GM21737 (cell line): ENCODE measurements at regions not wholly inside any gene's neighbourhood (a gene's known extent, or its start where the extent isn't known, plus 50 kb on each side); places are given as distances from the start of the nearest gene placed in this dataset.
"Not testable (repeated sequence)": the region's sequence is repeated elsewhere in the genome, so short reads cannot be mapped to it uniquely, and the experiment has no call there.

Experiments
- ATAC-seq: cut with Tn5 transposase; IDR thresholded peaks from one replicate; pipeline ENCODE4 v1.9.1; 2021; ENCODE audit warnings: mild to moderate bottlenecking, moderate library complexity; ENCODE audit not compliant: unreplicated experiment

DNA sequence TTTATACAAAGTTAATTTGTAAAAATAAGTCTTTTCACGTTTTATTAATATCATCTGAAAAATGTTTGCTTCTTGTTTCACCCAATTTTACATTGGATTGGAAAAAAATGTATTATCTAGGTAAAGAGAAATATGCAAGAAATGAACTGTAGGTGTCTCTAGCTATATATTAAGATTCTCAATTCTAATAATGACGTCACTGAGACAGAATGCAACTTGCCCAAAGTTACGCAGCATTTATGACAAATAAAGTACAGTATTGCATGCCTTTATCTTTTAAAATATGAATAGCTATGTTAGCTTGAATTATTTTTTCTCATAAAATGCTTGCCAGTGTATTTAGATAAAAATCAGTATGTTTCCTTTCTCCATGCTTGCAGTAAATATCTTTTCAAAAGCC is 728.8 kb downstream of the RERGL start:
- ATAC-seq: no peak

DNA sequence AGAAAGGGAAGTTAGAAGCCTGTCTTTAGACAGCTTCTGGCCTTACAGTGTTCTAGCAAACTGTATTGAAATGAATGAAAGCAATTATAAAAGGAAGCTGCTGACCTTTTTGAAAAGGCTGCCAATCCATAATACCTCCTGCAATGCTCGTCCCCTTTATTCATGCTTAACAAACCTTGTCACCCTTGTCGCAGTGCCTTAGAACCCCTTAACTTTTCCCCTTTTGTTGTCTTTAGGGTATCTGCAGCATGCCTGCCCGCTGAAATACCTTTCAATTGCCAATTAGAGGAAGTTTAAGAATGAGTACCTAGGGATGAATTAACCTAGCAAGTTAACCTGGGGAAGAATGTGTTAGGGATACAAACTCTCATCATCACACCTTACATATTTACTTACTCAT is 731.2 kb downstream of the RERGL start:
- no peak for ATAC-seq

DNA sequence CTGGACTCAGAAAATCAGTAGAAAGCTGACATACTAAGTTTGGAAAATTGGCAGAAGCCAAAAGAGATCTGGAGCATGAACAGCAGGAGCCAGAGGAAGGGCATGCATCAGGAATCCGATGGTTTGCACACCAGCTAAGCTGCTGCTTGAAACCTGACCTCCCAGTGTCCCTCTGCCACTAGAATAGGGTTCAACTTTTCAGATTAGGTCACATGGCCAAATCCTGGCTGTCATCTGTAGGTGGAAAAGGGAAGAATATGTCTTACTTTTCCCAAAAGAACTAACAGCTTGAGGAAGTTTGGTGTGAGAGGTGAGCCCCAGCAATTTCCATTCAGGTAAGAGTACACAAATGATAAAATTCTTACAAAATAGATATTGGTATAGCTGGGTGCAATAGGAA is 732.6 kb downstream of the RERGL start:
- ATAC-seq: no peak

DNA sequence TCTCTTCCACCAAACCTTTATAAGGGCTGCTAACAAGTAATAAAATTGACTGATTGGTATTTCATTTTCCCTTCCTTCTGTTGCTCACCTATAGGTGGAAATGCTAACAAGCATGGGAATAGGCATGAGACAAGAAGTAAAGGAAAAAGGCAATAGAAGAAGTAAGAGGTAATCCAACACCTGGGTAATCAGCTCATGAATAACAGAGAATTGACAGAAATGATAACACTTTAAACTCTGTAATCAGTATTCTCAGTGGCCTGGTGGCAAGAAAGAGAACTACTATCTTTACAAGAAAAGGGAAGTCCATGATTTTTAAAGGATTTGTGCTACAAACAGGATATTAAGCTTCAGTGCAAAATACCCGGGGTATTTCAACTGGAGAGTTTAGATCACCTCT is 737.8 kb downstream of the RERGL start:
- ATAC-seq: no peak

DNA sequence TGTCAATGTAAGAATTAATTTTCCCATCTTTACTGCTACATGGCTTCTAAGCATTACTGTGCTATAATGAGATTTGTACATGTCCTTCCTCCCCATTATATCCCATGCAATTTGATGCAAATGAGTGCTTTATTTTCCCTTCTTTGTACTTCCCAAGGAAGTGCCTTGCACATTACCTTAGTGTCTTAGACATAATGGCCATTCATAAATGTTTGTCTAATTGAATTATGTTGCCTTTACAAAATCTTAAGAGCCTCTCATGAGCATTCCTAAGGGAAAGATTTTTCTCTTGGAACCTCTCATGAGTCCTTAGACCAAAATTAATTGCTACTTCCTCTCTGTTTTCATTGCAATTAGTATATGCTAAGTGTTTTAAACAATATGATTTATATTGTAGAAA is 741.7 kb downstream of the RERGL start:
- ATAC-seq: no peak

DNA sequence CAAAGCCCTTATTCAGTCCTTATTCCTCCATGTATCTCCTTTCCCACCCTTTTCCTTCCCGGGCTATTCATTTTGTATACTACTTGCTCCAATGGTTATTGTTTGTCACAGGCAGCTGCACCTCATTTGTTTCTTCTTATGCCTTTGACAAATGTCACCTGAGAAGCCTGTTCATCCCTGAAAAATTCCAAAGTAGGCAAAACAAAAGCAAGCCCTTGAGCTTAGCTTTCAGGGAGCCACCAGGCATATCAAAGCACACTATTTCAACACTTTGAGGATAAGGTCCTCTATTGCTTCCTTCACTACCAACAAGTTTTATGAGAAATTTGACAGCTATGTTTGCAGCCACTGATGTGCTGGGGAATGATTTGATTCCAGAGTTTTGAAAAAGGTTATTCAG is 738.7 kb upstream of the LMO3 start:
- no peak for ATAC-seq

DNA sequence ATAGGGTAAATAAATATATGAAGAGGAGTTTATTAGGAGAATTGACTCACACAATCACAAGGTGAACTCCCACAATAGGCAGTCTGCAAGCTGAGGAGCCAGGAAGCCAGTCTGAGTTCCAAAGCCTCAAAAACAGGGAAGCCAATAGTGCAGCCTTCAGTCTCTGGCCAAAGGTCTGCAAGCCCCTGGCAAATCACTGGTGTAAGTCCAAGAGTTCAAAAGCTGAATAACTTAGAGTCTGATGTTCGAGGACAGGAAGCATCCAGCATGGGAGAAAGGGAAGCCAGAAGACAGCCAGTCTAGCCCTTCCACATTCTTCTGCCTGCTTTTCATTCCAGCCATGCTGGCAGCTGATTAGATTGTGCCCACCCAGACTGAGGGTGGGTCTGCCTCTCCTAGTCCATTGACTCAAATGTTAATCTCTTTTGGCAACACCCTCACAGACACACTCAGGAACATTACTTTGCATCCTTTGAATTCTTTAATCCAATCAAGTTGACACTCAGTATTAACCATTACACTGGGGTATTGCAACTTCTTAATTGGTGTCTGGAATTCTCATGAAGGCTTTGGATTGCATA is 736.5 kb upstream of the LMO3 start:
- ATAC-seq: no peak

DNA sequence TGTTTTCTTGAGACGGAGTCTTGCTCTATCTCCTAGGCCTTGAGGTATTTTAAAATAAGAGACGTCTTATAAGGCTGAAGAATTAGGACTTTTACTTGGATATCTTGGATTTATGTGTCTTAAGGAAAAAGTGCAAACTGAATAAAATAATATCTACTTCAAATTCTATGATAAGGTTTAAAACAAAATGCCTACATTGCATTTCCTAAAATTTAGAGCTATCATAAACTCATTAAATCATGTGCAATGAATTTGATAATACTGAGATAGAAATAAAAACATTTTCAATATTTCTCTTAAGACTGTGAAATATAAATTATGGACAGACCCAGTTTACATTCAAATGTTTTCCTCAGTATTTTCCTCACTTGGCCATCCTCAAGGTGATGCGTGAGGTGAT is 729.5 kb upstream of the LMO3 start:
- no peak for ATAC-seq

DNA sequence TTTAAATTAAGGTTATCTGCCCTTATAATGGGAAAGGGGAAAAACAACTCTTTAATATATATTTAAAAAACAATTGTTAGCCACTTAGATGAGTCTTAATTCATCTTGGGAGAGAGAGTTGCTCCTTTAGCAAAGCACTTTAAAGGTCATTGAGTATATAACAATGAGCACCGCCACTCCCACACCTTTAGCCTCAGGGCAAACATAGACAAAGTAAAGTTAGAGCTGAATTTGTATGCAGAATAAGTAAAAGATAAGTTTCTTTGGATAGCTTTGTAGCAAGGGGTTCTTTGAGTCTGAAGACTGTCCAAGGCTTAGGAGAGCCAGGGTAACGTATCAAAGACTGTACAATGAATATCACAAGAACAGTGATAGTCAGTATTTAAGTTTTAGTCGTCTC is 728.8 kb upstream of the LMO3 start:
- ATAC-seq: no peak

DNA sequence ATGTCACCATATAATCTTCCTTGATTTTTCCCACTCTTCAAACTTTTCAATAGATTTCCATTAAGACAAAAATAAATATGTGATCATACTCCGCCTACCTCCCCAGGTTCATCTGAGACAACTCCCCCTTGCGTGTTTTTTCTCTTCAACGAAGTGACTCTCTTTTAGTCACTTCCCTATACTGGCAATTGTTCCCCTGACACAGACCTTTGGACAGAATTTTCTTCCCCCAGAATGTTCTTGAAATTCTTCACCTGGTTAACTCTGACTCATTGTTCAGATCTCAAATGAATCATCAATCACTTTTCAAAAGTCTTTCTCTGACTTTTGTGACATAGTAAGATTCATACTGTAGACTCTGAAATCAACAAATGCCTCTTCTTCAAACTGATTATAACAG is 727.3 kb upstream of the LMO3 start:
- ATAC-seq: no peak

DNA sequence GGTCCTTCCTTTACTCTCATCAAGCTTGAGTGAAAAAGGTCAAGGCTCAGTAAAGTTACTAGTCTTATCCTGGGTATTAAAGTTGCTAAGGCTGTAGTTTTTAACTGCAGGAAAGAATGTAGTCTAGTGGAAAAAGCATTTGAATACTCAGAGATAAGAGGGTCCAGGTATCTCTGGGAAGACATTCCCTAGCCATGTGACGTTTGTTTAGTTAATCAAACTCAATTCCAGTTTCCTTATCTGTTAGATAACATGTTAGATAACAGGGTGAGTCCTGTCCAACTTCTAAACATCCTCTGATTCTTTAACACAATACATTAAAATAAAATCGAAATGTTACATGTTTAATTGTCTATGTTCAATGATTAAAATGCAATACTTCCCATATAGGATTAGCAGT is 720.7 kb upstream of the LMO3 start:
- no peak for ATAC-seq

DNA sequence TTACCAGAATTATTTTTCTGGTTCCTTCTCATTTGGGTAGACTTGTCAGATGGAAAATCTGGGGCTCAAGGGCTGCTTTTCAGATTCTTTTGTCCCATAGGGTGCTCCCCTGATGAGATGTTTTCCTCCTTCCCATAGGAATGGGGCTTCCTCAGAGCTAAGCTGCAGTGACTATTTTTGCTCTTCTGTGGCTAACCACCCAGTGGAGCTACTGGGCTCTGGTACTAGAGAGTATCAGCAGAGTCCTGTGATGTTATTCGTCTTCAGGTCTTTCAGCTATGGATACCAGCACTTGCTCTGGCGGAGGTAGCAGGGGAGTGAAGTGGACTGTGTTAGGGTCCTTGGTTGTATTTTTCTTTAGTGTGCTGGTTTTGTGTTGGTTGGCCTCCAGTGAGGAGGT is 716.1 kb upstream of the LMO3 start:
- ATAC-seq: no peak

DNA sequence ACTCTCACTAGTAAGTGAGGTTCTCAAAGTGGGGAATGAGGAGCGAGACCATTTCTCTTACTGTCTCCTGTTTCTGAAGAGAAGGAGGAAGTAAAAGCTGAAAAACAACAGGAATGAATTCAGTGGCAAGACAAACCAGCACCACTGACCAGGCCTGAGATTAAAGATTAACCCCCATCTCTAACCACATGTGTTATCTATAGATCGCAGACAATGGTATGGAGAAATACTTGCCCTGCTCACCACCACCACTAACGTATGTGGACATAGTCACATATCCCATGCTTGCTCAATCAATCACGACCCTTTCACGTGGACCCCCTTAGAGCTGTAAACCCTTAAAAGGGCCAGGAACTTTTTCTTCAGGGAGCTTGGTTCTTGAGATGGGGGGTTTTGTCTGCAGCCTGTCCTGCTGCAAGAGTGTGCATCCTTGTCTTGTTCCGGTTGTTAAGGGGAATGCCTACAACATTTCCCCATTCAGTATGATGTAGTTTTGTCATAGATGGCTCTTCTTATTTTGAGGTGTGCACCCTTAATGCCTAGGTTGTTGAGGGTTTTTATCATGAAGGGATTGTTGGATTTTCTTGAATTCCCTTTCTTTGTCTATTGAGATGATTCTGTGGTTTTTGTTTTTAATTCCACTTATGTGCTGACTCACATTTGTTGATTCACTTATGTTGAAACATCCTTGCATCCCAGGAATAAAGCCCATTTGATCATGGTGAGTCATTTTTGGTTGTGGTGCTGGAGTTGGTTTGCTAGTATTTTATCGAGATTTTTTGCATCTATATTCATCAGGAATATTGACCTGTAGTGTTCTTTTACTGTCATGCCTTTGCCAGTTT is 698.8 kb upstream of the LMO3 start:
- no peak for ATAC-seq

DNA sequence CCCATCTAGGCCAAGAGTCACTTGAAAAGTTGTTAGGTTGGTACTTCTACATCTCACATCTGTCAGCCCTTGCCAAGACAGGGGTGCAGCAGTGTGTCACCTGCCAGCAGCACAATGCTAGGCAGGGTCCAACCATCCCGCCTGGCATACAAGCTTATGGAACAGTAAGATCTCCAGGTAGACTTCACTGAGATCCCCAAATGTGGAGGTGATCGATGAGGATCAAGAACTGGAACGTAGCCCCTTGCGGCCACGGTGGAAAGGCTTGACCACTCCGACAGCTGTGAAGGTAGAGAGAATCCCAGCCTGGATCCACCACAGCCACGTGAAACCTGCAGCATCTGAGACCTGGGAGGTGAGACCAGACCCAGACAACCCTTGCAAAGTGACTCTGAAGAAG is 696.0 kb upstream of the LMO3 start:
- no peak for ATAC-seq

DNA sequence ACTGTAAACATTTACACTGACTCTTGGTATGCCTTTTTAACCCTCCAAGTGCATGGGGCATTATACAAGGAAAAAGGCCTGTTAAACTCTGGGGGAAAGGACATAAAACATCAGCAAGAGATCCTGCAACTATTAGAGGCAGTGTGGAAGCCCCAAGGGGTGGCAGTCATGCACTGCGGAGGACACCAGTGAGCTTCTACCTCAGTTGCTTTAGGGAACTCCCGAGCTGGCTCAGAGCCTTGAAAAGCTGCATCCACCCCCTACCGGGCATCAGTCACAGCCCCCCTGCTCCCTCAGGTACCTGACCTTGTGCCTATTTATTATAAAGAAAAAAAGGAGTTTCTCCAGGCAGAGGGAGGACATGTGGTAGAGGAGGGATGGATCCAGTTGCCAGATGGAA is 695.6 kb upstream of the LMO3 start:
- ATAC-seq: no peak

DNA sequence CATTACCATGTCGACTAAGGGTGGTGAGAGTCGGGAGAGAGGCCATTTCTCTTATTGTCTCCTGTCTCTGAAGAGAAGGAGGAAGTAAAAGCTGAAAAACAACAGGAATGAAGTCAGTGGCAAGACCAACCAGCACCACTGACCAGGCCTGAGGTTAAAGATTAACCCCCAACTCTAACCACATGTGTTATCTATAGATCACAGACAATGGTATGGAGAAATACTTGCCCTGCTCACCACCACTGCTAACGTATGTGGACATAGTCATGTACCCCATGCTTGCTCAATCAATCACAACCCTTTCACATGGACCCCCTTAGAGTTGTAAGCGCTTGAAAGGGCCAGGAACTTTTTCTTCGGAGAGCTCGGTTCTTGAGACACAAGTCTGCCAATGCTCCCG is 690.9 kb upstream of the LMO3 start:
- ATAC-seq: no peak

DNA sequence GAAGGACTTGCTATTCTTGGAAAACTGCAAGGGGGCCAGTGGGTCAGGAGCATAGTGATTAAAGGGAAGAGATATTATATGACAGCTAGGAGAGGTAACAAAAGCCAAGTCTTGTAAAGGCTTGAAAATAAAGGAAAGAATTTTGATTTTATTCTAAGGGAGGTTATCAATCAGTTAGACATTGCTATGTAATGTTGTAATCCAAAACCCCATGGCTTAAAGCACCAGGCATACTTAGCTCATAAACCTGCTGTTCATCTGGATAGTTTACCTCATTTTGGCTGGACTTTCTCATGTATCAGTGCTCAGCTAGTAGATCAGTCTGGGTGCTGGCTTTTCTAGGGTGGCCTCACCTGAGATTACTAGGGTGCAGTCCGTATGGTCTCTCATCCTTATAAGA is 680.9 kb upstream of the LMO3 start:
- ATAC-seq: no peak

DNA sequence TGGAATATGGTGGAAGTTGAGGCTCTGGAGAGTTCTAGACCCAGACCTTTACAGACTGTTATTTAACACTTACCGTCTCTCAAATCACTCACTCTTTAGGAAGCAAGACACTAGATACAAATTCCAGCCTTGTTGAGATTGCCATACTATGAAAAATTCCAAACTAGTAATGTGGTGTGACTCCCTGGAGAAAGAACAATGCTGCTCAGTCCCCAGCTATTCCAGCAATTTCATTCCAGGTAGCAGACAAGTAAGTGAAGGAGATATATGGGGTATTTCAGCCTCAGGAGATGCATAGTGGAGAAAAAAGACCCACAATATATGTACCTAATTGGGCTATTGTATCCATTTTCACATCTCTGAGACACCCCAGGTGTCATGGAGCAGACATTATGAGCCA is 678.9 kb upstream of the LMO3 start:
- ATAC-seq: no peak

DNA sequence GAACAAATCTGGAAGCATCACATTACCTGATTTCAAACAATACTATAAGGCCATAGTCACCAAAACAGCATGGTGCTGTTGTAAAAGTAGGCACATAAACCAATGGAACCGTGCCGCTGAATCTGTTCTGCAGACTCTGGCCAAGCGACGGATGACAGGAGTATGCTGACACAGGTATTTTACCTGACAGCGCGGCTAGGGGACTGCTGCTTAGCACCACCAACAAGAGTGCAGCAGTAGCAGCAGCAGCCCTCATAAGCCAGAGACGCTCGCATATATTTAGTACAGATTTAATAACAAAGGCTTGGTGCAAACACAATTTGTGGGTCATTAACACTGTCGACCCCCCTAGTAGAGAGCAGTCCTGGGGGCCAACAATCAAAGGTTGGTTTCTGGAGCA is 677.6 kb upstream of the LMO3 start:
- no peak for ATAC-seq

DNA sequence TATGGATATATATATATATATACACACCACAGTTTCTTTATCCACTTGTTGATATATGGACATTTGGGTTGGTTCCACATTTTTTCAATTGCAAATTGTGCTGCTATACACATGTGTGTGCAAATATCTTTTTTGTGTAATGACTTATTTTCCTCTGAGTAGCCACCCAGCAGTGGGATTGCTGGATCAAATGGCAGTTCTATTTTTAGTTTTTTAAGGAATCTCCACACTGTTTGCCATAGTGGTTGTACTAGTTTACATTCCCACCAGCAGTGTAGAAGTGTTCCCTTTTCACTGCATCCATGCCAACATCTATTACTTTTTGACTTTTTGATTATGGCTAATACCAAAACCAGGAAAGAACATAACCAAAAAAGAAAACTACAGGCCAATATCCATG is 676.2 kb upstream of the LMO3 start:
- ATAC-seq: not testable (repeated sequence)

DNA sequence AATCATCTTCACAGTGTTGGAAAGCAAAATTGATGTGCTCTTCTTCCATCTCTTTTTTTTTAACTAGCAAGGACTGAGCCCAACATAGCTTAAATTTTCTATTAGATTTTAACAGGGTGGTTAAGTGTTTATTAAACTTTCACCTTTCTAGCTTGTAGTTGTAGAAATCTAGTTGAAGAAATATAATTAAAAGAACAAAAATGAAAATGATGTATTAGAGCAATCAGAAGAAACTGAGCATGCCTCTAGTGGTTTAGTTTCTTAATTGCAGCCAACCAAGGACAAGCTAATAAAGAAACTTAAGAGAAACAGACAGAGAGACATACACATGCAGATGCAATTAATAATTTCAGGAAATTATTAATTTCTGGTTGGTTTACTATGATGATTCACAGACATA is 673.0 kb upstream of the LMO3 start:
- no peak for ATAC-seq

DNA sequence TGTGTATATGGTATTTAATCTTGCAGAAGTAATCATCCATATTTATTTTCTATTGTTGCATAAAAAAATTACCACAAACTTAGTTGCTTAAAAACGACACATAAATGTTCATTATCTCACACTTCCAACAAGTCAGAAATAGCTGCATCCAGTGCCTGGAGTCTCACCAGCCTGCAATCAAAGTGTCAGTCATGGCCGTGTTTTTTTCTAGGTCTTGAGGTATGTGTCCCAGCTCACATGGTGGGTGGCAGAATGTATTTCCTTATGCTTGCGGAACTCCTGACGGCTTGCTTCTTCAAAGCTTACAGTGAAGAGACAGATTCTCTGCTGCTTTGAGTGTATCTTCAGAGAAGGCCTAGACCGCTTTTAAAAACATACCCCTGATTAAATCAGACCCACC is 670.2 kb upstream of the LMO3 start:
- no peak for ATAC-seq

DNA sequence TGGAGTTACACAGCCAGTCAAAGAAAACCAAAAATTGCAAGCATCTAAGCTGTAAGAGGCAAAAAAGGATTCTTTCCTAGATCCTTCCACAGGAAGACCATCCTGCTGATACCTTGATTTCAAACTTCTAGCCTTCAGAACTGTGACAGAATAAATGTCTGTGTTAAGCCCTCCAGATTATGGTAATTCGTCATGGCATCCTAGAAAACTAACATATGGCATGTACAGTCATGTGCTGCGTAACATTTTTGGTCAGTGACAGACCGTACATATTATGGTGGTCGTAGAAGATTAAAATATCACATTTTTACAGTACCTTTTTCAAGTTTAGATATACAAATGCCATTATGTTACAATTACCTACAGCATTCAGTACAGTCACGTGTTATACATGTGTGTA is 660.9 kb upstream of the LMO3 start:
- no peak for ATAC-seq
